ENCODE measurements at regions not wholly inside any gene's neighbourhood (a gene's known extent, or its start where the extent isn't known, plus 50 kb on each side); places are given as distances from the start of the nearest gene placed in this dataset.

- DNase-seq (ENCODE audit: extremely low spot score, unreplicated experiment): no peak
- Mint-ChIP-seq H3K36me3 (no peaks in the 10 kb centered on the region), H3K4me1 (ENCODE audit: unreplicated experiment) (no peaks in the 10 kb centered on the region), H3K9me3 (no peaks in the 10 kb centered on the region), H3K27ac (no peak overlapping the region), H3K27me3 (no peaks in the 10 kb centered on the region), H3K4me3 (no peak overlapping the region)
- TF ChIP-seq, protein P1, sequence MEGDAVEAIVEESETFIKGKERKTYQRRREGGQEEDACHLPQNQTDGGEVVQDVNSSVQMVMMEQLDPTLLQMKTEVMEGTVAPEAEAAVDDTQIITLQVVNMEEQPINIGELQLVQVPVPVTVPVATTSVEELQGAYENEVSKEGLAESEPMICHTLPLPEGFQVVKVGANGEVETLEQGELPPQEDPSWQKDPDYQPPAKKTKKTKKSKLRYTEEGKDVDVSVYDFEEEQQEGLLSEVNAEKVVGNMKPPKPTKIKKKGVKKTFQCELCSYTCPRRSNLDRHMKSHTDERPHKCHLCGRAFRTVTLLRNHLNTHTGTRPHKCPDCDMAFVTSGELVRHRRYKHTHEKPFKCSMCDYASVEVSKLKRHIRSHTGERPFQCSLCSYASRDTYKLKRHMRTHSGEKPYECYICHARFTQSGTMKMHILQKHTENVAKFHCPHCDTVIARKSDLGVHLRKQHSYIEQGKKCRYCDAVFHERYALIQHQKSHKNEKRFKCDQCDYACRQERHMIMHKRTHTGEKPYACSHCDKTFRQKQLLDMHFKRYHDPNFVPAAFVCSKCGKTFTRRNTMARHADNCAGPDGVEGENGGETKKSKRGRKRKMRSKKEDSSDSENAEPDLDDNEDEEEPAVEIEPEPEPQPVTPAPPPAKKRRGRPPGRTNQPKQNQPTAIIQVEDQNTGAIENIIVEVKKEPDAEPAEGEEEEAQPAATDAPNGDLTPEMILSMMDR (conservative IDR thresholded peaks at IDR 0.05): no peak
Observed at GRCh38 chrX:129139837-129140598, 383.3 kb downstream of the SMARCA1 start.

DNA sequence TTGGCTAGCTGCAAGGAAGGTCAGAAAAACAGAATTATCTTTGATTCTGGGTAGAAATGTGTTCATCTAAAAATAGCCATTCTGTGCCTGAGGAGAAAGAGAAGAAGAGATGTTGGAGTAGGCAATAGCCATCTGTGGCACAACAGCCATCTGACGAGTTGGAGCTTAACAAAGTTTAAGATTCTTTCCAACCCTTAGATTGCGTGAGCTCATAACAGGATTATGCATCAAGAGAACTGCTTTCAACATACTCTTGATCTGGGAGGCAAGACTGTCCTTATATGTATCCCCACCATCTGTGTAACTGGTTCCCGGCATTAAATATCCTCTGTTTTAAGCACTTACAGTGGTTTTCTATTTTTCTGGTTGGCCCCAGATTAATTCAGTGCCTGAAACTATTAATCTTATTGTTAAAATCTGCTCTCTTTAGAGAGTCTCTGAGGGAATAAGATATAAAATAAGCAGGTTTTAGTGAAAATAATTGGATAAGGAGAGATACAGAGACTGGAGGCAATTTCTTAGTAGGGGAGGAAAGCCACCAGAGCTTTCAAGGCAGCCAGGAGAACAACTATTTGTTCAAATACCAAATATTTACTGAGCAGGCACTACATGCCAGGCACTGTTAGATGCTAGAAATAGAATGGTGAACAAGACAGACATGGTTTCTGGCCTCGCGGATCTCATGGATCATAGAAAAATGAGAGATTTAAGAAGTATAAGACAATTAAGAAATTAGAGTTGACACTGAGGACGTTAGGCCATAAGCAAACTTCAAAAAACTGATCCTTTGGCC lies 398.0 kb downstream of the SMARCA1 start:
- DNase-seq (ENCODE audit: extremely low spot score, unreplicated experiment): no peak
- Mint-ChIP-seq H3K4me3 (no peak overlapping the region), H3K9me3 (no peaks in the 10 kb centered on the region), H3K4me1 (ENCODE audit: unreplicated experiment) (no peaks in the 10 kb centered on the region), H3K36me3 (no peaks in the 10 kb centered on the region), H3K27me3 (no peaks in the 10 kb centered on the region), H3K27ac (no peak overlapping the region)
- TF ChIP-seq, protein P1 (conservative IDR thresholded peaks at IDR 0.05): no peak

DNA sequence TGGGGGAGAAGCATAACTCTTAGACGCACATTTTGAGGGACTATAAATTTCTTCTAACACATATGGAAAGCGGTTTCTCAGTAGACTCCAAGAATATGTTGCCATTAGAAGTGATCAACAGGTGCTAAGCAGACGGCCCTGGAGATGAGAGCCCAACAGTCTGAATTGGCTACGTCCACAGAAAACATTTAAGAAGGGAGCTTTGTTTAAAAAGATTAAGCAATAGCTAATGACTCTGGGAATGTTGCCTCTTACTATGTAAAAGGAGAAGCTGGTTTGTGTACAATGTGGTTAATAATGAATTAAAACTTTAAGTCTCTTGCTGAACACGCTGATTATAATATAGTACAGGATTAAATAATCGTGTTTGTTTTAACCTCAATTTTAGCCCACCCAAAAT lies 399.5 kb downstream of the SMARCA1 start:
- no peak for DNase-seq (ENCODE audit: extremely low spot score, unreplicated experiment)
- TF ChIP-seq, protein P1 (conservative IDR thresholded peaks at IDR 0.05): no peak
- Mint-ChIP-seq H3K36me3 (no peaks in the 10 kb centered on the region), H3K4me3 (no peak overlapping the region), H3K27ac (no peak overlapping the region), H3K27me3 (no peaks in the 10 kb centered on the region), H3K4me1 (ENCODE audit: unreplicated experiment) (no peaks in the 10 kb centered on the region), H3K9me3 (no peaks in the 10 kb centered on the region)

DNA sequence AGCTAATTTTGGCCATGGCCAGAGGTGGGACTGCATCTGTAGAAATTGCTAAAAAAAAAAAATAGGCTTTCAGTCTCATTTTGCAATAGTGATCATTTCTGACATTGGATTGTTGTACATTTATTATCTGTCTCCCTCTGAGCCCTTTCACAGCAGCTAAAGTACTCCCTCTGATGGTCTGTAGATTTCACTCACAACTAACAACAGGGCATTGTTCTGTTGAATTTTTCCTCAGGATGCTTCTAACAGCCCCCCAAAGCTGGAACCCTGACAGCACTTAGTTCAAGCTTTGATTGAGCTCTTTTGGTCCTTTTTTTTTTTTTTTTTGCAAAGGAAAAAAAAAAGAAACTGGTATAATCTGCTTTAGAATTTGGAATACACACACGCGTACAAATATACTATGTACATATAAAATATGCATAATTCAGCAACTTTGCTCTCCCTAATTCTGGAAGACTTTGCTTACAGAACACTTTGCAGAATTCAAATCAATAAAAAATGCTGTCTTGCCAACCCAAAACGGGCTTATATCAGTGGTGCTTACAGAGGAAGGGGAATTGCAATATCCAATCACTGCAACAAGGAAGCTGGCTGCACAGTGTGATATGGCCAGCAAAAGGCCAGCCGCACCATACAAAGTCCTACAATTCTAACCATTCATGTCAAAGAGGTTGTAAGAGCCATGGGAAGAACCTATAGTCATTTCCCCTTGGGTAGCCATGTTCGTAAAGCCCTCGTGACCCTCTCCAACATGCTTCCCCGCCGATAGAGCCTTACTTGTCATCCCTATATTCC lies 406.4 kb downstream of the SMARCA1 start:
- Mint-ChIP-seq H3K9me3 (no peaks in the 10 kb centered on the region), H3K4me1 (ENCODE audit: unreplicated experiment) (peaks cover 4% of the 10 kb centered on the region), H3K27ac (no peak overlapping the region), H3K27me3 (no peaks in the 10 kb centered on the region), H3K36me3 (no peaks in the 10 kb centered on the region), H3K4me3 (no peak overlapping the region)
- TF ChIP-seq, protein P1 (conservative IDR thresholded peaks at IDR 0.05): peak; percentile 36
- no peak for DNase-seq (ENCODE audit: extremely low spot score, unreplicated experiment)

- no peaks in the 10 kb centered on the region for H3K27me3 Mint-ChIP-seq
- H3K9me3 Mint-ChIP-seq: no peaks in the 10 kb centered on the region
- H3K4me3 Mint-ChIP-seq: no peak overlapping the region
- DNase-seq (ENCODE audit: extremely low spot score, unreplicated experiment): no peak
- TF ChIP-seq, protein P1 (conservative IDR thresholded peaks at IDR 0.05): no peak
- no peaks in the 10 kb centered on the region for H3K36me3 Mint-ChIP-seq
- peaks cover 7% of the 10 kb centered on the region for H3K4me1 Mint-ChIP-seq (ENCODE audit: unreplicated experiment)
- no peak overlapping the region for H3K27ac Mint-ChIP-seq
Observed at GRCh38 chrX:129115935-129116334, 407.4 kb downstream of the SMARCA1 start.

Data from type B pancreatic cell (in vitro differentiated cells).